GM21737 (cell line): ENCODE measurements at regions not wholly inside any gene's neighbourhood (a gene's known extent, or its start where the extent isn't known, plus 50 kb on each side); places are given as distances from the start of the nearest gene placed in this dataset.

Experiments used
- ATAC-seq: cut with Tn5 transposase; IDR thresholded peaks from one replicate; pipeline ENCODE4 v1.9.1; 2021; ENCODE audit warnings: mild to moderate bottlenecking, moderate library complexity; ENCODE audit not compliant: unreplicated experiment

DNA sequence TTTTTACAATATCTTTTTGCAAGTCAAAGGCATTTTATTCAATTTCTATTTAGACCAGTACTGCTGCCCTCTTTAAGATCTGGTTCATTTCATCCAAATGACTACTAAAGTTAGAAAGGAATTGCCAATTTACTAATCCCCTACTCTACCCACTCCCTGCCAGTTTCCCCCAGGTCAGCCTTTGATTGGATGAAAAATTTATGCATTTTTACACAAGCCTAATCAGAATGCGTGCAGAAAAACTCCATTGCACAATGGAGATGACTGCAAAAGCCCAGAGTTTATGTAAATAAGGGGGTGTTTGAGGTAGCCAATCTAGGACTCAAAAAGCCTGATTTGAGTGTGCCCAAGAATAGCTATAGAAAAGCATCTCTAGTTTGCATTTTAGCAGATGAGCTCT lies 310.6 kb downstream of the PABPC4L start:
- ATAC-seq = no peak

DNA sequence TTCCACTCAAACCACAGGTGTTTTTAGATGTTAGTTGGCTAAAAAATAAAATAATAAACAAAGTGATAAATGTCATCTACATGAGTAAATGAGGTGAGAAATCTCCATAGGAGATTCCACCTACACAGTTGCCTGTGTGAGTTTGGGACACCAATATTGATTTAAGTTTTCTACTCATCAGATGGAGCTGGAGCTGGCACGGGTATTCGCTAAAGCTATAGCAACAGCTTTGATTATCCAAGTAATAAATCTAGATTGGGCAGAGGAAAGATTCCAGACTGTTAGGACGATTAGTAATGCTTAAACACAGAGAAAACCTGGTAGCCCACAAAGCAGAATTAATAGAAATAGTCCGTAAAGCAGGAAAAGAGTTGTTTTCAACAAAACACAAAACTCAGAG lies 313.9 kb downstream of the PABPC4L start:
- ATAC-seq = no peak

DNA sequence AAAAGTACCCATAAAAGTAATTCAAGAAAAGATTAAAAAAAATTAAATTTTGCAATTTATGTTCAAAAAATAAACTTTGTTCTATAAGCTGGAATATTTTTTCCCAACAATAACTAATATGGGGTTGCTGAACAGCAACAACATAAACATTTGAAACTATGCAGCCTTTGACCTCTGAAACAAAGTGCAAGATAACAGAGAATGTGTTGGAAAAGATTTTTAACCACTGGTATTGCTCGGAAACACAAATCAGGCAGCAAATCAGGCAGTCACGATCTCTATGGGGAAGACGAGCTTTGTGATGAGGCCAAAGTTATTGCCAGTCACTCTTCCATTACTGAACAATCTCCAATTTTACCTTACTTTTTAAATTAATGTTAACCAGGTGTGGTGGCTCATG lies 332.1 kb downstream of the PABPC4L start:
- ATAC-seq = no peak

DNA sequence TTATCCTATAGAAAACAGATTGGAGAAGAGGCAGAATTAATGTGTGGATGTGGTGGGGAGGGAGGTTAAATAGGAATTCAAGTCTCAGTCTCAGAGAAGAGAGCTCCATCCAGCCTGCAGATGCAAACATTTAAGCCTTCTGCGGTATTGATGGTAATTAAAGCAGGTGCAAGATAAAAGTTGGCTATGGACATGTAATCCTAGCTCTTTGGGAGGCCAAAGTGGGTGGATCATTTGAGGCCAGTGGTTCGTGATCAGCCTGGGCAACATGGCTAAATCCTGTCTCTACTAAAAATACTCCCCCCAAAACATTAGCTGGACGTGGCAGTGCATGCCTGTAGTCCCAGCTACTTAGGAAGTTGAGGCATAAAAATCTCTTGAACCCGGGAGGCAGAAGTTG lies 332.7 kb downstream of the PABPC4L start:
- no peak for ATAC-seq

DNA sequence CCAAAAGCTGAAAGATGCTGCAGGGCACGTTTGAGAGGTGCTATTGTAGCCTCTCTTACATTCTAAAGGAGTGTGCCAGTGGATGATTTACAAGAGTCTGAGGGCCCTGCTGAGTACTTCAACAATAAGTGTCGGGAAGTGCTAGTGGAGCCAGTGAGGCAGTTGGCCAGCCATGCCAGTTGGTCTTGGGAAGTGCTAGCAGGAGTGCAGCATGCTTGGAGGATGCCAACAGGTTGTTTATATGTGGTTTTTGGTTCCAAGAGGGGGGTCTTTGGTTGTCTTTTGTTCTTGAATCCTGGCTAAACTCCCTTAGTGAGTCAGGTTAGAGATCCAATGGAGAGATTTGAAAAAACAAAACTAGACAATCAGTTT lies 335.3 kb downstream of the PABPC4L start:
- ATAC-seq = no peak

DNA sequence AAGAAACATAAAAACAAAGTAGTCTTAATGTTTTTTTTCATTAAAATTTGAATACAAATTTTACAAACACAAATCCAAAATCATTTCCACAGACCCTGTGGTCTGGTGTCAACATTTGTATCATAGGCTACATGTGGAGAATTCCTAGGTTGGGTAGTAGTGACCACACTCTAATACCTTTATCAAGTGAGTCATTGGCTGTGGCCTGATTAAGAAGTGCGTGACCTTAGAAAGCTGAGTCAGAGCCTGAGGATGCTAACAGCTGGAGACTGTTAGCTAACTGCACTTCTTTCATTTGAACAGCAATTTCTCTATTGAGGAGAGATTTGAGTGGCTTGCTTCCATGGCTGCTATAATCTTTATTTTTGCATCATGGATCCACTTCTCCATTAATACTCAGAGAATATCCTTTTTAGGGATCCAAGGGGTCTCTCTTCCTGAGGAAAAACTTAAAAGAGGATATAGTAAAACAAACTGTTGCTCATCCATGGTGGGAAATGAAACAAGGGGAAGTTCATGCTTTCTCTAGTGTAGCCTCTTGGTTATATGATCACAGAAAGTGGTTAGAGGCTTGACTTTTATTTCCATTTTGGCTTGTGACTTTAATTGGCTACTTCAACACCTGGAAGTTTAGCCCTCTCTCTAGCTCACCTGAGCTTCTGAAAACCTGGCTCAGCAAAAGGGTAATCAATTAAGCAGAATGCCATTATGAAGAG lies 335.8 kb downstream of the PABPC4L start:
- no peak for ATAC-seq

DNA sequence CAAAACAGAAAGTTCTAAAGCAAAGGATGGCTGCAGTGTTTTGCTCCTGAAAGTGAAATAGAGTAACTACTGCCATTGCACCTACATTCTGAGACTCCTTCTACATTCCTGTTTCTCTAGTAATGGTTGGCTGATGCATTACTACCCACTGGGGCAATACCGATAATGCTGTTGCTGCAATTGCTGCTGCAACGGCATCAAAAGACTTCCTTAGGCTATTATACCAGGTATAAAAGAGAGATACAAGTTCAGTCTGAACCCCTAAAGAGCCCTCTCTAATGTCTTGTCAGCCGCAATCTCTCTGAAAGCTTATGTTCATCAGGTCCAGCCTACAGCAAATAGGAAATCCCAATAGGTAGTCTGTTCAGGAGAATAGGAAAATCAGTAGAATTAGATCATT lies 338.4 kb downstream of the PABPC4L start:
- ATAC-seq = no peak

DNA sequence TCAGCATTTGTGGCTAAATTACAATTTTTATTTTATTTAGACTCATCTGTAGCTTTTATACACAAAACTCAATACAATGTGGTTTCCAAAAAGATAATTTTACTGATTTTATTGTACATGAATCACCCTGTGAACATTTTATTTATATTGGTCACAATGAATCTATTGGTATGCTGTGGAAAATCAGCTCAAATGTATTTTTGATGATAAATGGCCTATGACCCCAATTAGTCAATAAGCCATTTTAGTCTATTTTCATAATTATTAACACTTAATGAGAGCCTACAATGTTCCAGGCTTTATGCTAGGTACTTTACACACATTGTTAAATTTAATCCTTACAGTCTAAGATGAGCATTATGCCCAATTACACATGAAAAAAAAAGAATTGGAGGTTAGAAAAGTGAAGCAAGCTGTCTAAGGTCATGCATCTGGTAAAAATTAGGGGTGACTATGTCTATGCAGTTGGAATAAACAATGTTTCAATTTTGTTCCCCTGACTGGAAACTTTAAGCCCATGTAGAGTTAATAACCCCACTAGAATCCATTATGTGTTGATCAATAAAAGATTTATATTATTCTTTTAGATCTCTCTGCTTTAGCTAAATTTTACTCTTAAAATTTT lies 344.7 kb downstream of the PABPC4L start:
- ATAC-seq = no peak

DNA sequence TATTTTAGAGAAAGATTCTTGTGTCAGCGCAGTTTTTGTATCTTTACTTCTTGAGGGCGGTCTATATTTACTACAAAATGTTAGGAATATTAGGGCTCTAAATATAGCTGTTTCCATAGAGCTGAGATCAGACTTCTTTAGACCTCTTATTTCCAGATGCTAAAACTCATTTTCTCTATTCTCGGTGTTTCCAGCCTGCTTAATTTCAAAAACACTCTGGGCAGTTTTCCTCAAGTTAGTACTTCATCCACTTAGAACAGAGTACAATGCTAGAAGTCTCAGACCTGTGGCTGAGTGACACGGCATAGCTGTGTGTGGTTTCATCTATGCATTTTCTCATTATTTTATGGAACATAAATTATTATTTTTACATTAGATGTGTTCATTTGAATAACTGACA lies 346.6 kb downstream of the PABPC4L start:
- ATAC-seq = no peak

DNA sequence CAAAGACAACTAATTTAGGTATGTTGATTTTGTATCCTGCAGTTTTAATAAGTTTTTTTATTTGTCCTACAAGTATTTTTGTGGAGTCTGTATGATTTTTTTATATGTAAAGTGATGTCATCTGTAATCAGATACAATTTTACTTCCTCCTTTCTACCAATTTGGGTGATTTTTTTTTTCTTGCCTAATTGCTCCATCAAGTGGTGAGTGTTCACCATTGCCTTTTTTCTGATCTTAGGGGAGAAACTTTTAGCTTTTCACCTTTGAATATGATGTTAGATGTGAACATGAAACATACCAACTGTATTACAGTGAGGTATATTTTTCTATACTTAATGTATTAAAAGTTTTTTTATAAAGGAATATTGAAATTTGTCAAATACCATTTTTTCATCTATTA lies 362.3 kb downstream of the PABPC4L start:
- no peak for ATAC-seq

DNA sequence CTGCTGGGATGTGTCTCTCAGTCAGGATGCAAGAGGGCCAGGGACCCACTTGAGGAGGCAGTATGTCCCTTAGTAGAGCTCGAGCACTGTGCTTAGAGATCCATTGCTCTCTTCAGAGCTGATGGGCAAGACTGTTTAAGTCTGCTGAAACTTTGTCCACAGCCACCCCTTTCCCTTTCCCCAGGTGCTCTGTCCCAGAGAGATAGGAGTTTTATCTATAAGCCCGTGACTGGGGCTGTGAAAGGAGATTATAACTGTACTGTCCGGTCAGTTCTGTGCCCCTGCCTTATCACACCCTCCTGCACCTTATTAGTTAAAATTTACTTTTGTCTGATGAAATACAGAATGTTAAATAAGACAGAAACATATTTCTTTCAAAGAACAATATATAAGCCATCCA lies 378.4 kb downstream of the PABPC4L start:
- ATAC-seq = no peak

DNA sequence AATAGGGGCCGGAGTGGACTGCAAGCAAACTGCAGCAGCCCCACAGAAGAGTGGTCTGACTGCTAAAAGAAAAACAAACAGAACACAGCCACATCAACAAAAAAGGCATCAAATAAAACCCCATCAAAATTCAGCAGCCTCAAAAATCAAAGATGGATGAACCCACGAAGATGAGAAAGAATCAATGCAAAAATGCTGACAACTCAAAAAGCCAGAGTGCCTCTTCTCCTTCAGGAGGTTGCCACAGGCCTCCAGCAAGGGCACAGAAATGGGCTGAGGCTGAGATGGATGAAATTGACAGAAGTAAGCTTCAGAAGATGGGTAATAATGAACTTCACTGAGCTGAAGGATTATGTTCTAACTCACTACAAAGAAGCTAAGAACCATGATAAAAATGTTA lies 388.6 kb downstream of the PABPC4L start:
- no peak for ATAC-seq

DNA sequence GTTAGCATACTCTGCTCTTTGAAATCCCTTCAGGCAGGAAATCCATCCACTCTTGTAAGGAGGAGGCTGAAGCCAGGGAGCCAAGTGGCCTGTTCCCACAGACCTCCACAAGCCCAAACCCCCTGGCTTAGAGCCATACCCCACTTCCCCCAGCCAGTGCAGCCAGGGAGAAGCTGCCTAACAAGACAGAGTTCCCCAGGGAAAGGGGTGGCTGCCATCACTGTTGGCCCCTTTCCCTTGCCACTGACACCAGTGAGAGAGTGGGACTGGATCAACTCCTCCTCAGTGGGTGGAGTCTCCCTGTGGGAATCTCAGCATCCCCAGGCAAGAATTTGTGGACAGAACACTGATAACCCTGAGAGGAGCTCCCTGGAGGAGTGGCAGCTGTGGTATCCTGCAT lies 389.4 kb downstream of the PABPC4L start:
- ATAC-seq = no peak

DNA sequence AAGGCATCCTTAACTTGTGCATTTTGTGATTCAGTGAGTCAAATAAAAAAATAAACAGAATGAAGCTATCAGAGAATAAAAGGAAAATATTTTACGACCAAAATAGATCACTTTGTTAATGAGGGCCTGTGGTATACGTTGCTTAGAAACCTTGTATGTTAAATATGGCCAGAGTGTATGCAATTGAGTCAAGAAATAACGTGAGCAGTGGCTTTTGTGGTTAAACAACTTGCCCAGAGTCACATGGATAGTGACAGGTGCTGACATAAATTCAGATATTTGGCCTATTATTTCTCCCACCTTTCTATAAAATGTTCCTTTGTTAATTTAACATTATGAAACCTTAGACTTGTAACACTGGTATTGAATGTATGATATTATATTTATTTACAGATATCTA lies 393.4 kb downstream of the PABPC4L start:
- ATAC-seq = no peak

DNA sequence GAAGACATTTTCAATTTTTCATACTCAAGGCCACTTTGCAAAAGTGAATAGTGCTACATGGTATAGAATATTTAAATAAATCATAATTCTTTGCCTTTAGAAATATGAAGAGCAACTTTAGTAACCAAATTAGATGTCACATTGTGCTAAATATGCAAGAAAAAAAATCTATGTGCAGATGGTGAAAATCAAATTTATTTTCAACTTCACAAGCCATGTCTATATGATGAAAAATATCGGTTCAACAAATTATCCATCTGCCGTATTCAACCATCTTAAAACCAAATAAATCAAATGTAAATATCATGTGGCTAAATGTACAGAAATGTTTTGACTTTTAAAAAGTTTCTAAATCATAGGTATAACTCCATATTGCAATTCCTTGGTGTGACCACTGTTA lies 398.2 kb downstream of the PABPC4L start:
- ATAC-seq = no peak

DNA sequence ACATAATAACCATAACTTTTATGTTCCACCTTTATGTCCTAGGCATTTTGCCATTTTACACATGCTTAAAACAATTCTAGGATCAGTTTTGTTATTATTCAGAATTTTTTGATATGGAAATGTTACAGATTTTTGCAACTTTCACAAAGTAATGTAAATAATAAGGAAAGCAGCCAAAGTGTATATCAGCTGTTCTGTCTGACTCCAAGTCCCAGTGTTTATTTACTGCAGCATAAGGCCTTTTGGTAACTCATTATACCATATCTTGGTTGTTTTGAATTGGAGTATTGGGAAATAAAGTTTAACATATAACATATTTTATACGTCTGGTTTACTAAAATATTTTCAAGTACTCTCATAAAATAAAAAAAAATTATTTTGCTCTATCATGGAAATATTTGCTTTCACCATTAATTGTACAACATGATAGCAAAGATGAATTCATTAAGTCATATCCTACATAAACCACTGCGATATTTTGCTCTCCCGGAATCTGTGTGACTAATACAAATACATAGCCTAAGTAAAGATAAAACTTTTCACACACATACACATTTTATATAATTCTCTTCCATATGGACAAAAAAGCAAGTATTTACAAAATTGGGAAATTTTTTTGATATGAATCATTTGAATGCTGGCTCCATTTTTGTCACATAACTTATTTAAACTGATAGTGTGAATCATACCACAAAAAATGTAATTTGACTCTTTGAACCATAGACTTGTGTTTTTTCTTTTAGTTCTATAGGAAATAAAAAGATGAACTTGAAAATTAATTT lies 399.0 kb downstream of the PABPC4L start:
- no peak for ATAC-seq

DNA sequence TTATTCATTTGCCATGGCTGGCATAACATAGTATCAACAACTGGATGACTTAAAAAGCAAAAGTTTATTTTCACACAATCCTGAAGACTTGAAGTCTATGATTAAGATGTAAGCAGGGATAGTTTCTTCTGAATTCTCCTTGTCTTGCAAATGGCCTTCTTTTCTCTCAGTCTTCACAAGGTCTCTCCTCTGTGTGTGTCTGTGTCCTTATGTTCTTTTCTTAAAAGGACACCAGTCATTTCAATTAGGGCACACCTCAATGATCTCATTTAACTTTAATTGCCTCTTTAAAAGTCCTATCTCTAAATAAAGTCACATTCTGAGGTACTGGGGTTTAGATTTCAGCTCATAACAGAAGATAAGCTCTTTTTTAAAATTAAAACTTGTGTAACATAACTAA lies 399.7 kb downstream of the PABPC4L start:
- no peak for ATAC-seq

DNA sequence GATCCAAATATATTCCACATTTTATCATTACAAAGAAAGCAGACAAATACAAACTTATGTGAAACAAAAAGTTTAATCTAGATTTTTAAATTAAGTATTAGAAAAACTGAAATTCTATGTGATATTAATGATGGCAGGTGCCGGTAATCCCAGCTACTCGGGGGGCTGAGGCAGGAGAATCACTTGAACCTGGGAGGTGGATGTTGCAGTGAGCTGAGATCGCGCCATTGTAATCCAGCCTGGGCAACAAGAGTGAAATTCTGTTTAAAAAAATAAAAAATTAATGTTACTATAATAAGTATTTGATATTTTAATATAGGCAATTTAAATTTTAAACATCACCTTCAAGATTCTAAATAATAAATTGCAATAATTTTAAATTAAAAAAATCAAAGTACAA lies 400.6 kb downstream of the PABPC4L start:
- no peak for ATAC-seq

DNA sequence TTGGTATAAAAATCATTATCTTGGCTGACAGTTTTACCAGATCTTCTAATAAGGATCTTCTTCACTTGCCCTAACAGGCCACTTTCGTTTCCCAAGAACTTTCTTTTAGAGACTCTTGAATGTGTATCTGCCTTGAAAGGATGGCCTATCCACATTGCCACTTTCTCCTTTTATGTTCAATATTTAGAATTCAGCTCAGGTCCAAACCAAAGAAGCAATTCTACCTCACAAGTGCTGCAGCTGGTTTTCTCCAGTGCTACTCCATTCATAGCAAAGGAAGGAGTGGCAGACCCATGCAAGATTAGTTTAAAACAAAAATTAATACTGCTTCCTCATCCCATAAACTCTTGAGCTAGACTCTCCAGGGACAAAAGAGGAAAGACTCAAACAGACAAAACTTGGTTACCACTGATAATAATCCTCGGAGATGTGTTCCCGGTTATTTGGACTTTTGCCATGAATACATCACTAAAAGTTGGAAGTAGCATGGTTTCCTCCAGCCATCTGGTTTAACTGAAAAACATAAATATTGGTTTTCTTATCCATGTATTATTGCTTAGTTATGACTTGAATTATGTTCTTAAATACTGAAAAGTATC lies 401.8 kb downstream of the PABPC4L start:
- no peak for ATAC-seq

DNA sequence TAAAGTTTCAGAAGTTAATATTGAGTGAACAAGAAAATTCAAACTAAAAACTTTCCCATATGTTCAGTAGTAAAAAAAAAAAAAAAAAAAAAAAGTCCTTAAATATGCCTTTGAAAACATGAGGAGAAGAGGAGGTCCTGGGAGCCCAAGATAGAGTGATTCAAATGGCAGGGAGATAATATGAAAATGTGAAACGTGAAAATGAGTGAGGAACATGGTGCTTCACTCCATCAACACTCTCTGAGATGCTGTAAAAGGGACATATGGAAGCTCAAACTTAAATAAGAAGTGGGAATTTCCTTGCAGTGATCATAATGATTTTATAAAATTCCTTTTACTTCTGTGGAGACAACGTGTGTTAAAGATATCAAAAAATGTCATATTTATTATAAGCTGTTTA lies 423.9 kb downstream of the PABPC4L start:
- no peak for ATAC-seq

DNA sequence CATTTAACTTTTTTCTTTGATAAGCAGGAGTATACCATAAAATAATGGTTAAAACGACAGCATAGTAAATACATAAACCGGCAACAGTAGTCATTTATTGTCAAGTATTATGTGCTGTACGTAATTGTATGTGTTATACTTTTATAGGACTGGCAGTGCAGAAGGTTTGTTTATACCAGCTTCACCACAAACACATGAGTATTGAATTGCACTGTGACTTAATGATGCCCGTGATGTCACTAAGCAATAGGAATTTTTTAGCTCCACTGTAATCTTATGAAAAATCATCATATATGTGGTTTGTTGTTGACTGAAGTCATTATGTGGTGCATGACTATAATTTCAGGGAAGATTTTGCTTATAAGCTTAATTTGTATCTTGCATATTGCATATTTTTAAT lies 424.6 kb downstream of the PABPC4L start:
- ATAC-seq = no peak

DNA sequence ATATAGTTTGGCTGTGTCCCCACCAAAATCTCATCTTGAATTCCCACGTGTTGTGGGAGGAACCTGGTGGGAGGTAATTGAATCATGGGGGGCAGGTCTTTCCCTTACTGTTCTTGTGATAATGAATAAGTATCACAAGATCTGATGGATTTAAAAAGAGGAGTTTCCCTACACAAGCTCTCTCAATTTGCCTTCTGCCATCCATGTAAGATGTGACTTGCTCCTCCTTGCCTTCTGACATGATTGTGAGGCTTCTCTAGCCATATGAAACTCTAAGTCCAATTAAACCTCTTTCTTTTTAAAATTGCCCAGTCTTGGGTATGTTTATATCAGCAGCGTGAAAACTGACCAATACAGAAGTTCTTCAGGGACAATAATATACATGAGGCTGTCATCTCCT lies 425.1 kb downstream of the PABPC4L start:
- ATAC-seq = no peak
